H9 (cell line): ENCODE measurements at regions not wholly inside any gene's neighbourhood (a gene's known extent, or its start where the extent isn't known, plus 50 kb on each side); places are given as distances from the start of the nearest gene placed in this dataset.

Experiments
- DNase-seq: peaks from one replicate; pipeline ENCODE4 v3.0.0-alpha.2; 2017
- H2AFZ ChIP-seq: one replicate; pipeline ENCODE4 v1.6.1; 2013; ENCODE audit warnings: mild to moderate bottlenecking, low read length, control low read depth, moderate library complexity
- H2AK5ac ChIP-seq: 2 replicates; pipeline ENCODE4 v1.6.1; 2013; ENCODE audit warnings: low read length, control low read depth, mixed read lengths; ENCODE audit not compliant: insufficient read length
- H2BK120ac ChIP-seq: one replicate; pipeline ENCODE4 v1.6.1; 2013; ENCODE audit warnings: low read depth, mild to moderate bottlenecking, low read length, control low read depth, inconsistent platforms; ENCODE audit not compliant: poor library complexity, severe bottlenecking
- H2BK12ac ChIP-seq: 2 replicates; pipeline ENCODE4 v1.6.1; 2013; ENCODE audit warnings: low read length, control low read depth, mixed read lengths, low read depth; ENCODE audit not compliant: insufficient read length
- H2BK15ac ChIP-seq: 2 replicates; pipeline ENCODE4 v1.6.1; 2013; ENCODE audit warnings: low read depth, low read length, control low read depth
- H2BK20ac ChIP-seq: one replicate; pipeline ENCODE4 v1.6.1; 2013; ENCODE audit warnings: low read depth, mild to moderate bottlenecking, low read length, control low read depth, inconsistent platforms; ENCODE audit not compliant: poor library complexity, severe bottlenecking
- H2BK5ac ChIP-seq: 2 replicates; pipeline ENCODE4 v1.6.1; 2013; ENCODE audit warnings: low read length, control low read depth, mixed read lengths; ENCODE audit not compliant: insufficient read length
- H3K14ac ChIP-seq: 2 replicates; pipeline ENCODE4 v1.6.1; 2013; ENCODE audit warnings: low read length, control low read depth; ENCODE audit not compliant: insufficient read depth
- H3K18ac ChIP-seq: 2 replicates; pipeline ENCODE4 v1.6.1; 2013; ENCODE audit warnings: low read depth, mild to moderate bottlenecking, mixed read lengths, low read length, control low read depth; ENCODE audit not compliant: insufficient read length
- H3K23ac ChIP-seq: 2 replicates; pipeline ENCODE4 v1.6.1; 2013; ENCODE audit warnings: low read length, control low read depth, mixed read lengths, low read depth; ENCODE audit not compliant: insufficient read length
- H3K23me2 ChIP-seq: 2 replicates; pipeline ENCODE4 v1.6.1; 2013; ENCODE audit warnings: low read depth, mild to moderate bottlenecking, mixed read lengths, low read length, control low read depth; ENCODE audit not compliant: insufficient read length, poor library complexity, severe bottlenecking
- H3K27ac ChIP-seq: 2 replicates; pipeline ENCODE4 v1.5.1; 2013; ENCODE audit warnings: low read length, control low read depth, mixed read lengths, low read depth; ENCODE audit not compliant: insufficient read length
- H3K27me3 ChIP-seq: 2 replicates; pipeline ENCODE4 v1.6.1; 2013; ENCODE audit warnings: low read length, control low read depth, inconsistent platforms; ENCODE audit not compliant: insufficient read depth
- H3K4ac ChIP-seq: 2 replicates; pipeline ENCODE4 v1.6.1; 2013; ENCODE audit warnings: low read depth, mild to moderate bottlenecking, control low read depth, inconsistent platforms, low read length, moderate library complexity
- H3K4me1 ChIP-seq: 2 replicates; pipeline ENCODE4 v1.6.1; 2013; ENCODE audit warnings: low read length, control low read depth, inconsistent platforms; ENCODE audit not compliant: insufficient read depth
- H3K4me2 ChIP-seq: 2 replicates; pipeline ENCODE4 v1.6.1; 2013; ENCODE audit warnings: low read length, control low read depth, mixed read lengths; ENCODE audit not compliant: insufficient read length, insufficient read depth
- H3K56ac ChIP-seq: 2 replicates; pipeline ENCODE4 v1.6.1; 2013; ENCODE audit warnings: low read depth, mild to moderate bottlenecking, mixed read lengths, low read length, control low read depth; ENCODE audit not compliant: insufficient read length
- H3K79me1 ChIP-seq: 2 replicates; pipeline ENCODE4 v1.6.1; 2013; ENCODE audit warnings: low read depth, mild to moderate bottlenecking, moderate library complexity, low read length, control low read depth, inconsistent platforms; ENCODE audit not compliant: insufficient read depth, poor library complexity, severe bottlenecking
- H3K79me2 ChIP-seq: 2 replicates; pipeline ENCODE4 v1.6.1; 2013; ENCODE audit warnings: low read length, control low read depth, inconsistent platforms; ENCODE audit not compliant: insufficient read depth
- H3K9ac ChIP-seq: 2 replicates; pipeline ENCODE4 v1.6.1; 2013; ENCODE audit warnings: low read length, control low read depth, mixed read lengths; ENCODE audit not compliant: insufficient read length; ENCODE audit errors: extremely low read depth
- H3K9me3 ChIP-seq: one replicate; pipeline ENCODE4 v1.6.1; 2013; ENCODE audit warnings: low read depth, low read length, inconsistent platforms; ENCODE audit not compliant: control insufficient read depth
- H3T11ph ChIP-seq: one replicate; pipeline ENCODE4 v1.6.1; 2013; ENCODE audit warnings: mild to moderate bottlenecking, low read length, control low read depth, inconsistent platforms
- H4K20me1 ChIP-seq: one replicate; pipeline ENCODE4 v1.6.1; 2013; ENCODE audit not compliant: control insufficient read depth, insufficient read length, insufficient read depth
- H4K5ac ChIP-seq: 2 replicates; pipeline ENCODE4 v1.6.1; 2013; ENCODE audit warnings: low read depth, mild to moderate bottlenecking, mixed read lengths, low read length, control low read depth; ENCODE audit not compliant: insufficient read length
- H4K8ac ChIP-seq: replicated peaks from 2 replicates; pipeline ENCODE4 v1.6.1; 2013; ENCODE audit warnings: low read length, control low read depth, mixed read lengths, low read depth; ENCODE audit not compliant: insufficient read length
- H4K91ac ChIP-seq: 2 replicates; pipeline ENCODE4 v1.6.1; 2013; ENCODE audit warnings: low read depth, mild to moderate bottlenecking, moderate library complexity, mixed read lengths, low read length, control low read depth; ENCODE audit not compliant: insufficient read length
- H3K27ac Mint-ChIP-seq, 3 experiments: 2 replicates in 2 of 3; 3 replicates in 1 of 3; pipeline ENCODE4 v1.8.0; 2020 to 2021; ENCODE audit warnings: mixed read lengths in 3 of 3, mild to moderate bottlenecking in 1 of 3, moderate library complexity in 1 of 3
- H3K27me3 Mint-ChIP-seq: 2 replicates; pipeline ENCODE4 v1.8.0; 2021; ENCODE audit warnings: low read depth, mild to moderate bottlenecking, moderate library complexity, mixed read lengths
- H3K36me3 Mint-ChIP-seq, 3 experiments: 2 replicates in 2 of 3; 3 replicates in 1 of 3; pipeline ENCODE4 v1.8.0; 2020 to 2021; ENCODE audit warnings: low read depth in 3 of 3, mixed read lengths in 3 of 3; ENCODE audit not compliant: insufficient read depth in 1 of 3
- H3K4me1 Mint-ChIP-seq, 2 experiments: 2 replicates each; pipeline ENCODE4 v1.8.0; 2020; ENCODE audit warnings: mixed read lengths in 2 of 2
- H3K4me3 Mint-ChIP-seq, 2 experiments: 2 replicates in 1 of 2; 3 replicates in 1 of 2; pipeline ENCODE4 v1.8.0; 2020 to 2021; ENCODE audit warnings: mild to moderate bottlenecking in 2 of 2, mixed read lengths in 2 of 2, moderate library complexity in 1 of 2
- H3K9me3 Mint-ChIP-seq, 2 experiments: 2 replicates in 1 of 2; 3 replicates in 1 of 2; pipeline ENCODE4 v1.8.0; 2020; ENCODE audit warnings: mild to moderate bottlenecking in 2 of 2, mixed read lengths in 2 of 2, moderate library complexity in 1 of 2
- WGBS: extraction: QIAGEN DNeasy Blood & Tissue Kit; methylation state at CpG from one replicate; pipeline ENCODE4 v1.1.7; 2013; ENCODE audit warnings: missing lambda C conversion rate, low lambda C conversion rate, mixed read lengths; ENCODE audit not compliant: insufficient read length; ENCODE audit errors: extremely low coverage; 5-methylcytosine and 5-hydroxymethylcytosine counted together
- TF ChIP-seq, protein P1 (sequence below): fragments of 200-600 bp; sonication (generic); conservative IDR thresholded peaks from 3 replicates; pipeline ENCODE4 v1.8.0; 2021; ENCODE audit warnings: antibody characterized with exemption, mild to moderate bottlenecking

DNA sequence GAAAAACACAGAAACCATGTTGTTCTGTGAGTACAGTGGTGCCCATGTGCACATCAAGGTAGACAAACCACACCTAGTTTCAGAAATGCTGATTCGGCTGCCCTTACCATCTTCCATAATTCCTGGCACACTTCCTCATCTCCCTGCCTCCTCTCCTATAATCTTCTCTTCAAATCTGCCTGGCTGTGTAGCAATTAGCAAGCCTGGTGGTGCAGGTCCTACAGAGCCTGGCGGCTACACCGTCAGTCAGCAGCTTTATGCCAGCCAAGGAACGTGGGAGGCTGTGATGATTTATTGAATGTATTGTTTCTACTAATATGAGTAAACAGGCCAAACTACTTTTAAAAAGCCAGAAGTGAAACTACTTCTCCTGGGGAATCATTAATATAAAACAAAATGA lies 106.8 kb downstream of the SEMA6D start:
- Histone ChIP-seq H4K20me1 (no peaks in the 10 kb centered on the region), H2BK15ac (no peak overlapping the region), H3K27me3 (no peaks in the 10 kb centered on the region), H3K4ac (no peak overlapping the region), H4K8ac (no peak overlapping the region), H2AFZ (no peak overlapping the region), H3K23ac (no peak overlapping the region), H2BK12ac (no peak overlapping the region), H2BK20ac (no peak overlapping the region), H4K91ac (no peak overlapping the region), H3K79me2 (no peaks in the 10 kb centered on the region), H2BK5ac (no peak overlapping the region), H3K56ac (no peak overlapping the region), H3K14ac (no peak overlapping the region), H3K9ac (no peak overlapping the region), H3K23me2 (no peaks in the 10 kb centered on the region), H3T11ph (no peak overlapping the region), H3K79me1 (no peaks in the 10 kb centered on the region), H2AK5ac (no peak overlapping the region), H3K27ac (no peak overlapping the region), H2BK120ac (no peak overlapping the region), H3K9me3 (no peaks in the 10 kb centered on the region), H3K18ac (no peak overlapping the region), H3K4me2 (no peak overlapping the region), H3K4me1 (no peaks in the 10 kb centered on the region), H4K5ac (no peak overlapping the region)
- no peak for DNase-seq
- Mint-ChIP-seq H3K36me3 (peaks cover 0 to 8% (median 2%) of the 10 kb centered on the region in 3 experiments; a peak in 2 of 7 replicates), H3K4me1 (peaks cover 24 to 32% of the 10 kb centered on the region in 2 experiments), H3K4me3 (no peak overlapping the region; a peak in 1 of 5 replicates), H3K27ac (no peak overlapping the region), H3K9me3 (peaks cover 0 to 9% of the 10 kb centered on the region in 2 experiments; a peak in 3 of 5 replicates), H3K27me3 (peaks cover 2% of the 10 kb centered on the region; the same call in 1 of the 2 replicates)
- no CpG with 5 or more reads among the region's 4 CpGs for WGBS
- TF ChIP-seq, protein P1, sequence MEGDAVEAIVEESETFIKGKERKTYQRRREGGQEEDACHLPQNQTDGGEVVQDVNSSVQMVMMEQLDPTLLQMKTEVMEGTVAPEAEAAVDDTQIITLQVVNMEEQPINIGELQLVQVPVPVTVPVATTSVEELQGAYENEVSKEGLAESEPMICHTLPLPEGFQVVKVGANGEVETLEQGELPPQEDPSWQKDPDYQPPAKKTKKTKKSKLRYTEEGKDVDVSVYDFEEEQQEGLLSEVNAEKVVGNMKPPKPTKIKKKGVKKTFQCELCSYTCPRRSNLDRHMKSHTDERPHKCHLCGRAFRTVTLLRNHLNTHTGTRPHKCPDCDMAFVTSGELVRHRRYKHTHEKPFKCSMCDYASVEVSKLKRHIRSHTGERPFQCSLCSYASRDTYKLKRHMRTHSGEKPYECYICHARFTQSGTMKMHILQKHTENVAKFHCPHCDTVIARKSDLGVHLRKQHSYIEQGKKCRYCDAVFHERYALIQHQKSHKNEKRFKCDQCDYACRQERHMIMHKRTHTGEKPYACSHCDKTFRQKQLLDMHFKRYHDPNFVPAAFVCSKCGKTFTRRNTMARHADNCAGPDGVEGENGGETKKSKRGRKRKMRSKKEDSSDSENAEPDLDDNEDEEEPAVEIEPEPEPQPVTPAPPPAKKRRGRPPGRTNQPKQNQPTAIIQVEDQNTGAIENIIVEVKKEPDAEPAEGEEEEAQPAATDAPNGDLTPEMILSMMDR = no peak
